ENCODE measurements at regions not wholly inside any gene's neighbourhood (a gene's known extent, or its start where the extent isn't known, plus 50 kb on each side); places are given as distances from the start of the nearest gene placed in this dataset.
"Not testable (repeated sequence)": the region's sequence is repeated elsewhere in the genome, so short reads cannot be mapped to it uniquely, and the experiment has no call there.

GRCh38 chr3:75435794-75436400, 228.2 kb upstream of the FRG2C start:
- peak in 1 of 58 donors; percentile 52 for DNase-seq

- not testable (repeated sequence) for DNase-seq
Measured at GRCh38 chr3:75440986-75441385, 223.1 kb upstream of the FRG2C start.

GRCh38 chr3:75444634-75445033, 219.5 kb upstream of the FRG2C start:
- not testable (repeated sequence) for DNase-seq

GRCh38 chr3:75445234-75445633, 218.9 kb upstream of the FRG2C start:
- DNase-seq: not testable (repeated sequence)

- not testable (repeated sequence) for DNase-seq
Measured at GRCh38 chr3:75446948-75447347, 217.2 kb upstream of the FRG2C start.

- DNase-seq: peak in 28 of 58 donors; percentile 6 to 74 (median 30)
Measured at GRCh38 chr3:75453328-75453727, 210.8 kb upstream of the FRG2C start.

- DNase-seq: not testable (repeated sequence)
Measured at GRCh38 chr3:75453839-75454238, 210.3 kb upstream of the FRG2C start.

- DNase-seq: not testable (repeated sequence)
Measured at GRCh38 chr3:75474530-75474929, 189.6 kb upstream of the FRG2C start.

- DNase-seq: not testable (repeated sequence)
Measured at GRCh38 chr3:75496600-75496999, 167.5 kb upstream of the FRG2C start.

- not testable (repeated sequence) for DNase-seq
Measured at GRCh38 chr3:75500357-75500756, 163.8 kb upstream of the FRG2C start.

- DNase-seq: not testable (repeated sequence)
Measured at GRCh38 chr3:75502171-75502570, 162.0 kb upstream of the FRG2C start.

GRCh38 chr3:75502769-75503756, 161.1 kb upstream of the FRG2C start:
- peak in 1 of 58 donors; percentile 1 for DNase-seq

GRCh38 chr3:75506603-75507002, 157.5 kb upstream of the FRG2C start:
- no peak for DNase-seq

- not testable (repeated sequence) for DNase-seq
Measured at GRCh38 chr3:75507956-75508355, 156.2 kb upstream of the FRG2C start.

- not testable (repeated sequence) for DNase-seq
Measured at GRCh38 chr3:75527657-75528056, 136.5 kb upstream of the FRG2C start.

GRCh38 chr3:75552095-75552494, 112.0 kb upstream of the FRG2C start:
- DNase-seq: peak in 4 of 58 donors; percentile 0 to 6 (median 2)

- not testable (repeated sequence) for DNase-seq
Measured at GRCh38 chr3:75564427-75564826, 99.7 kb upstream of the FRG2C start.

GRCh38 chr3:75572303-75572702, 91.8 kb upstream of the FRG2C start:
- not testable (repeated sequence) for DNase-seq

- DNase-seq: not testable (repeated sequence)
Measured at GRCh38 chr3:75579091-75579490, 85.0 kb upstream of the FRG2C start.

GRCh38 chr3:75579536-75579935, 84.6 kb upstream of the FRG2C start:
- DNase-seq: peak in 2 of 58 donors; percentile 1 to 16

GRCh38 chr3:75579981-75580782, 83.9 kb upstream of the FRG2C start:
- peak in 30 of 58 donors; percentile 1 to 62 (median 27) for DNase-seq

Data from anterior cingulate cortex (tissue), 58 donors.